AG09309 (cell line): ENCODE measurements at regions not wholly inside any gene's neighbourhood (a gene's known extent, or its start where the extent isn't known, plus 50 kb on each side); places are given as distances from the start of the nearest gene placed in this dataset.

Source experiments
- DNase-seq: peaks from one replicate; pipeline ENCODE4 v3.0.0-alpha.2; 2010; ENCODE audit warnings: low read depth
- H3K4me3 ChIP-seq: 2 replicates; pipeline ENCODE4 v1.5.1; 2011; ENCODE audit warnings: mild to moderate bottlenecking, low read depth, low read length, moderate library complexity; ENCODE audit not compliant: control insufficient read depth
- TF ChIP-seq, protein P1 (sequence below): IDR thresholded peaks from 2 replicates; pipeline ENCODE4 v1.5.1; 2011; ENCODE audit warnings: mild to moderate bottlenecking, low read depth, low read length, inconsistent platforms; ENCODE audit not compliant: insufficient read depth, control insufficient read depth; ENCODE audit errors: missing control alignments

- peak; percentile 11 for DNase-seq
- no peak overlapping the region for H3K4me3 ChIP-seq
- TF ChIP-seq, protein P1, sequence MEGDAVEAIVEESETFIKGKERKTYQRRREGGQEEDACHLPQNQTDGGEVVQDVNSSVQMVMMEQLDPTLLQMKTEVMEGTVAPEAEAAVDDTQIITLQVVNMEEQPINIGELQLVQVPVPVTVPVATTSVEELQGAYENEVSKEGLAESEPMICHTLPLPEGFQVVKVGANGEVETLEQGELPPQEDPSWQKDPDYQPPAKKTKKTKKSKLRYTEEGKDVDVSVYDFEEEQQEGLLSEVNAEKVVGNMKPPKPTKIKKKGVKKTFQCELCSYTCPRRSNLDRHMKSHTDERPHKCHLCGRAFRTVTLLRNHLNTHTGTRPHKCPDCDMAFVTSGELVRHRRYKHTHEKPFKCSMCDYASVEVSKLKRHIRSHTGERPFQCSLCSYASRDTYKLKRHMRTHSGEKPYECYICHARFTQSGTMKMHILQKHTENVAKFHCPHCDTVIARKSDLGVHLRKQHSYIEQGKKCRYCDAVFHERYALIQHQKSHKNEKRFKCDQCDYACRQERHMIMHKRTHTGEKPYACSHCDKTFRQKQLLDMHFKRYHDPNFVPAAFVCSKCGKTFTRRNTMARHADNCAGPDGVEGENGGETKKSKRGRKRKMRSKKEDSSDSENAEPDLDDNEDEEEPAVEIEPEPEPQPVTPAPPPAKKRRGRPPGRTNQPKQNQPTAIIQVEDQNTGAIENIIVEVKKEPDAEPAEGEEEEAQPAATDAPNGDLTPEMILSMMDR: no peak
Observed at GRCh38 chr7:42573881-42574672, 337.1 kb upstream of the GLI3 start.

GRCh38 chr7:42572561-42572960 lies 335.6 kb upstream of the GLI3 start:
- no peak overlapping the region for H3K4me3 ChIP-seq
- no peak for DNase-seq
- TF ChIP-seq, protein P1: no peak

DNA sequence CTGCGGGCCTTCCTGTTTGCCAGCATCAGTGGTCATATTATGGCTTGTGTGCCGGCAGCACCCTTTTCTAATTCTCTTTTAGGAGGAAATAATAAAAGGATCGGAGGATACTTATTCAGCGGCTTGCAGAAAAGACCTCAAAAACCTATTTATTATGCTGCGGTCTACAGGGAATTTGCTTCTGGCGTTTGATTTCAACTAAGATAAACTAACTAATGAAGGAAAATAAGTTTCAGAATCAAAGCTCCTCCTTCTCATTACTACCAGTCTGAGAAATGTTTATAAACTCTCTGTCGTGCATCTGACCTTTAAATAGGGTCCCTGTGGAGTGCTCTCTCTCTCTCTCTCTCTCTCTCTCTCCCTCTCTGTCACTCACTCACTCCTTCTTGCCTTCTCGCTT lies 335.0 kb upstream of the GLI3 start:
- no peak for DNase-seq
- H3K4me3 ChIP-seq: no peak overlapping the region
- TF ChIP-seq, protein P1: no peak

DNA sequence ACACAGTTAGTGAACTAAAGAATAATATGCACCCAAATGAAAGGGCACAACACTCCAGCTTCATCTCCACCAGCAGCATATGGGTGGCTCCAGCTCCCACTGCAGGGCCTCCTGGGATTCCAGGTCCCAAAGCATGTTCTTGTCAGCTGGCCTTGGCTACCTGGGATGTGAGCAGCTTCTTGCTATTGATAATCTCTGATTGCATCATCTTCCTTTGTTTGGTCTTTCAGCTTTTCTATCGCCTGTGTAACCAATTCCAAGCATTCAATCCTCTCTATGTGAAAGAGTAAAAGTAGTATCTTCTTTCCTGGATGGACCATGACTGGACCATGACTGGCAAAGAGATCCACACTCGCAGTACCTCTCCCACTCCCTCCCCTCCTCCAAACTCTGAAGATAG lies 333.9 kb upstream of the GLI3 start:
- TF ChIP-seq, protein P1: no peak
- no peak overlapping the region for H3K4me3 ChIP-seq
- no peak for DNase-seq

- no peak for DNase-seq
- no peak overlapping the region for H3K4me3 ChIP-seq
- TF ChIP-seq, protein P1: no peak
Observed at GRCh38 chr7:42567051-42567450, 330.0 kb upstream of the GLI3 start.

- TF ChIP-seq, protein P1: no peak
- no peak for DNase-seq
- H3K4me3 ChIP-seq: no peak overlapping the region
Observed at GRCh38 chr7:42561797-42562196, 324.8 kb upstream of the GLI3 start.
